ENCODE measurements at regions not wholly inside any gene's neighbourhood (a gene's known extent, or its start where the extent isn't known, plus 50 kb on each side); places are given as distances from the start of the nearest gene placed in this dataset.

DNA sequence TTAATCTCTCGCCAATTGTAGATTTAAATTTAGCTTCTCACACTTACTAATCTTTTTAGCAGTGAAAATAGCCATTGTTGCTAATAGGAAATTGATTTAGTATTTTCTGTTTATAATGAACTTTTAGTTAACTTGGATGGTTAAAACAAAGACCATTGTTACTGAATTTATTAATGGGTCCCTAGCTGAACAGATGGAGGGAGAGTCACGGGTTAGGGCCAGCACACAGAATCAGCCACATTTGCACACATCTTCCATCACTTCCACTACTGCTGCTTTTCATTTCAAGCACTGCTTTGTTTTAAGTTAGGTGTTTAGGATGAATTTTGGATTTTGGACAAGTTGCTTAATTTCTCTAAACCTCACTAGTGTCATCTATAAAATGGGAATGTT, 125.9 kb upstream of the ADAMTSL1 start:
- no peak for DNase-seq (ENCODE audit: low read depth in 2 of 2)

- DNase-seq (ENCODE audit: low read depth in 2 of 2) = no peak
Observed at GRCh38 chr9:18349530-18349929, 124.4 kb upstream of the ADAMTSL1 start.

GRCh38 chr9:18350036-18350435, 123.9 kb upstream of the ADAMTSL1 start:
- no peak for DNase-seq (ENCODE audit: low read depth in 2 of 2)

- DNase-seq (ENCODE audit: low read depth in 2 of 2) = no peak
Observed at GRCh38 chr9:18350995-18351595, 122.9 kb upstream of the ADAMTSL1 start.

DNA sequence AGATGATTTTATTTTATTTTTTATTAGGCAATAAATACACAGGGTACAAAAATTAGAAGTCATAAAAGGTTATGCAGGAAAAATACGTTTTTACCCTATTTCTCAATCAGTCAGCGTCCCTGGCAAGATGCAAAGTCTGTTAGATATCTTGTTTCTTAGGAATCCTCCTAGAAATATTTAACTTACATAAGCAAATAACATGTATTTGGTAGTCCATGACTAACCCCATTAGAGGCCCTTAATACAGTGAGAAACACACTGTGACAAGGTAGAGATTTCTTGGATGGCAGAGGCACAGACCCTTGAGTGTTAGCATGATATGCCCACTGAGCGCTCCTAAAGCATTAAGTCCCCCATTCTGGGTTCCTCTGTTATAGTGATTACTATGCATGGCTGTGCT, 121.2 kb upstream of the ADAMTSL1 start:
- no peak for DNase-seq (ENCODE audit: low read depth in 2 of 2)

GRCh38 chr9:18353473-18353872, 120.5 kb upstream of the ADAMTSL1 start:
- no peak for DNase-seq (ENCODE audit: low read depth in 2 of 2)

GRCh38 chr9:18357321-18357720, 116.6 kb upstream of the ADAMTSL1 start:
- no peak for DNase-seq (ENCODE audit: low read depth in 2 of 2)

DNA sequence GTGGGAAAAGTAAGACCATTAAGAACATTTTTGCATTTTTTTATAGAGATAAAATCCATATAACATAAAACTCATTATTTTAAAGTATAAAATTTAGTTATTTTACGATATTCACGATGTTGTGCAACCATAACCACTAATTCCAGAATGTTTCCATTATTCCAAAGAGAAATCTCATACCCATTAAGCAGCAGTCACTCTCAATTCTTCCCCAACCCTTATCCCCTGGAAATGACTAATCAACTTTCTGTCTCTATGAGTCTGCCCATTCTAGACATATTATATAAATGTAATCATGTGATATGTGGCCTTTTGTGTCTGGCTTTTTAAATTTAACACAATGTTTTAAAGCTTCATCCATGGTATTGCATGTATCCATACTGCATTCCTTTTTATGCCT, 115.6 kb upstream of the ADAMTSL1 start:
- no peak for DNase-seq (ENCODE audit: low read depth in 2 of 2)

DNA sequence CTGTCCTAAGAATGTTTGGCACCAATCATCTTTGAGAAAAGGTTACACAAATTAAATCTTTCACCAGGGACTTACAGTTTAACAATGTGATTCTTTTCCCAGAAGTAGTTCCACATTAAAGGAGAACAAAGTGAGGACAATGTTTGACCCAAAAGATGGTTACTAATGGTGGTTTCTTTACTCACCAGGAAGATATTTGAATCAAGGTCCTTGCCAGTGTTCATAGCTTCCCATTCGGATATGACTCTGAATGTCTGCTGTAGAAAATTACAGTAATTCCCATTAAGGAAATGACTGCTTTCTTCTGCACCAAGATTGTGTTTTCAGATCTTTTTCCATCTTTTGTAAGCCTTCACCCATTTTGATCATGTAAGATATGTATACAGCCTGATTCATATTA, 114.6 kb upstream of the ADAMTSL1 start:
- DNase-seq (ENCODE audit: low read depth in 2 of 2) = no peak

DNA sequence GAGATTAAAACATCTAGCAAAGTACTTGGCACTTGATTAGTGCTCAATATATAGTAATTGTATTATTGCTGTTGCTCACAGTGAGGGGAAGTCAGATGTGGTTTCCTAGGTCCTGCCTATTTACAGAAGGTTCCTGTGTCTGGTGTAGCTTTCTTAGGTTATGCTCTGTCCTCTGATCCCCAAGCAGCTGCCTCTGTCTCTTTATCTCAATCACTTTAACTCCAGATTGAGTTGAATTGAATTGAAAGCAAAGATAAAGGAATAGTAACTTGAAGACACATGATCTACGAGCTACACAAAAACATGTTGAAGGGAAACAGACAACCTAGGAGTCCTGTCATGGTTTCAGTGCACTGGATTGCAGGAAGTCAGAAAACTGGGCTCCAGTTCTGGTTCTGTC, 113.9 kb upstream of the ADAMTSL1 start:
- no peak for DNase-seq (ENCODE audit: low read depth in 2 of 2)

DNA sequence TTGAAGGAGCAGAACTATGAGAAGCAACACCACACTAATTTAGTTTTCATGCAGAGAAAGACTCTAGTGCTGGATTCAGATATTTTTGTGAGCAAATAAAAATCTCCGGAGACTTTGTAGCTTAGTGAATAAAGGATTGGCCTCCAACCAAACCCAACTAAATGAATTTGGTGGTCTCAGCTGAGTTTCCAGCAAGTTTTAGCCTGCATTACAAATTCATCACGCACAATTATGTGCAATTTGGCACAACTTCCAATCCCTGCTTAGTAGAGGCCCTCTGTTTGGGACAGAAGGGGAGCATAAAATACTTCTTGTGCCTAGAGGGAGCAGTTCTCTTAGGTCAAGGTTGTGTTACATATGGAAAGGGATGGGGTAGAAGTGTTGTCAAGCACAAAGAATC, 112.3 kb upstream of the ADAMTSL1 start:
- no peak for DNase-seq (ENCODE audit: low read depth in 2 of 2)

- no peak for DNase-seq (ENCODE audit: low read depth in 2 of 2)
Observed at GRCh38 chr9:18362166-18362565, 111.8 kb upstream of the ADAMTSL1 start.

- no peak for DNase-seq (ENCODE audit: low read depth in 2 of 2)
Observed at GRCh38 chr9:18362901-18363685, 110.9 kb upstream of the ADAMTSL1 start.

GRCh38 chr9:18365651-18366050, 108.3 kb upstream of the ADAMTSL1 start:
- DNase-seq (ENCODE audit: low read depth in 2 of 2) = no peak

GRCh38 chr9:18366184-18366583, 107.8 kb upstream of the ADAMTSL1 start:
- DNase-seq (ENCODE audit: low read depth in 2 of 2) = no peak

GRCh38 chr9:18368206-18368605, 105.7 kb upstream of the ADAMTSL1 start:
- DNase-seq (ENCODE audit: low read depth in 2 of 2) = no peak

GRCh38 chr9:18371141-18371540, 102.8 kb upstream of the ADAMTSL1 start:
- DNase-seq (ENCODE audit: low read depth in 2 of 2) = no peak

DNA sequence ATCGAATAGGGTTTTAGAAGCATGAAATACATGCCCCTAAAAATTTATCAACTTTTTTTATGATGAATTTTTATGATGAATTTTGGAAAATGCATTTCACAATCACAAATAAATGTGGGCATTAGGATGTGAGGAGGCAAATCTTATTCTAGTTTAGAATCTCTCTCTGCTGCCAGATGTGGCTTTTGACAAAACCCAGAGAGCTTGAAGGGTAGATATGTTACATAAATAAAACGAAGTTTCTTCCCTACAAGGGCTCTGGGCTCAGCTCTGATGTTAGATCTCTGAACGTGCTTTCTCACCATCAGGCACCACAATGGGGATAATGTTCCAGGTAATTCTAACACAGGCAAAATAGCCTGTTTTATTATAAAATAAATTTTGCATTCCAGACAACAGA, 102.3 kb upstream of the ADAMTSL1 start:
- no peak for DNase-seq (ENCODE audit: low read depth in 2 of 2)

- no peak for DNase-seq (ENCODE audit: low read depth in 2 of 2)
Observed at GRCh38 chr9:18379073-18379811, 94.7 kb upstream of the ADAMTSL1 start.

GRCh38 chr9:18382243-18382642, 91.7 kb upstream of the ADAMTSL1 start:
- no peak for DNase-seq (ENCODE audit: low read depth in 2 of 2)

DNA sequence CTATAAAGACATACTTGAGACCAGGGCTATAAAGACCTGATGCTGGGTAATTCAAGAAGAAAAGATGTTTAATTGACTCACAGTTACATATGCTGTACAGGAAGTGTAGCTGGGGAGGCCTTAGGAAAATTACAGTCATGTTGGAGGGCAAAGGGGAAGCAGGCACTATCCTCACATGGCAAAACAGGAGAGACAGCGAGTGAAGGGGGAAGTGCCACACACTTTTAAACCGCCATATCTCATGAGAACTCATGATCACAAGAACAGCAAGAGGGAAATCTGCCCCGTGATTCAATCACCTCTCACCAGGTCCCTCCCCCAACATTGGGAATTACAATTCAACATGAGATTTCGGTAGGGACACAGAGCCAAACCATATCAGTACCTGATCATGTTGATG, 89.9 kb upstream of the ADAMTSL1 start:
- no peak for DNase-seq (ENCODE audit: low read depth in 2 of 2)

DNA sequence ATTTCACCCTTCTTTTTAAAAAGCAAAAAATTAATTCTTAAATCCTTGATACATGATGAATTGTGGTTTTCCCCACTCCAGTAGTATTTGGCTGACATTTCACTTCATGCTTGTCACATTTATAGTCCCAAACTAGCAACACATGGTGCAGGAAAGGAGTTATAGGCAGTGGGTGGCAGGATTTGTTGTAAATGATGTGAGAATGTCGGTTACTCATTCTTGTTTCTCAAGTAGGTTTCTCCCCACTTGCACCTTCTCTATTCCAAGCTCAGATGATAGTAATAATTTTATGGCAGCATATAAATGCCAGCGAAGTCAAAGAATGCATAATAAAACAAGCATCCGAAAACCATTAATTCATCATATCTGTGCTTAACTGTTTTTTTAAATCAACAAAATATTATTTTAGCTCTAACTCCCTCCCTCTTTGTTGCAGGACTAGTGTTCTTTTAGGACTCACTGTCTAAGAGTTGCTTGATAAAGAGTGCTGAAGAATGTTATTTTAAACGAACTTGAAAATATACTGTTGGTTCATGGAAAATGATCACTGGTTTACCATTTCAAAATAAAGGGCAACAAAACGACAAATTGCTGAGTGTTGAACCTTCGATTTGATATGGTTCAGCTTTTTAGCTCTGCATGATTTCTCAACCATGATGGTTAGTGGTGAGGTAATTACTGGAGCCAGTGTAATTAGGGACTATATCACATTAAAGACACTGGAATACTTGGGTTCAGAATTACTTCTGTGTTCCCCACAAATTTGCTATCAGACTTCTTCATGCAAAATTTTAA, 88.1 kb upstream of the ADAMTSL1 start:
- no peak for DNase-seq (ENCODE audit: low read depth in 2 of 2)
